Epithelial cell of esophagus (primary cell): ENCODE measurements at regions not wholly inside any gene's neighbourhood (a gene's known extent, or its start where the extent isn't known, plus 50 kb on each side); places are given as distances from the start of the nearest gene placed in this dataset.
A peak's percentile ranks its signal among the peaks of the same experiment; 100 is the strongest.

Source experiments
- DNase-seq: peaks from one replicate; pipeline ENCODE4 v3.0.0; 2010; ENCODE audit warnings: low read depth
- H3K4me3 ChIP-seq: 2 replicates; pipeline ENCODE4 v1.5.1; 2011; ENCODE audit warnings: mild to moderate bottlenecking, low read length, control low read depth
- TF ChIP-seq, protein P1 (sequence below): IDR thresholded peaks from 2 replicates; pipeline ENCODE4 v1.5.1; 2011; ENCODE audit warnings: low read depth, mild to moderate bottlenecking, low read length, control low read depth, inconsistent platforms; ENCODE audit not compliant: insufficient read depth; ENCODE audit errors: missing control alignments

DNA sequence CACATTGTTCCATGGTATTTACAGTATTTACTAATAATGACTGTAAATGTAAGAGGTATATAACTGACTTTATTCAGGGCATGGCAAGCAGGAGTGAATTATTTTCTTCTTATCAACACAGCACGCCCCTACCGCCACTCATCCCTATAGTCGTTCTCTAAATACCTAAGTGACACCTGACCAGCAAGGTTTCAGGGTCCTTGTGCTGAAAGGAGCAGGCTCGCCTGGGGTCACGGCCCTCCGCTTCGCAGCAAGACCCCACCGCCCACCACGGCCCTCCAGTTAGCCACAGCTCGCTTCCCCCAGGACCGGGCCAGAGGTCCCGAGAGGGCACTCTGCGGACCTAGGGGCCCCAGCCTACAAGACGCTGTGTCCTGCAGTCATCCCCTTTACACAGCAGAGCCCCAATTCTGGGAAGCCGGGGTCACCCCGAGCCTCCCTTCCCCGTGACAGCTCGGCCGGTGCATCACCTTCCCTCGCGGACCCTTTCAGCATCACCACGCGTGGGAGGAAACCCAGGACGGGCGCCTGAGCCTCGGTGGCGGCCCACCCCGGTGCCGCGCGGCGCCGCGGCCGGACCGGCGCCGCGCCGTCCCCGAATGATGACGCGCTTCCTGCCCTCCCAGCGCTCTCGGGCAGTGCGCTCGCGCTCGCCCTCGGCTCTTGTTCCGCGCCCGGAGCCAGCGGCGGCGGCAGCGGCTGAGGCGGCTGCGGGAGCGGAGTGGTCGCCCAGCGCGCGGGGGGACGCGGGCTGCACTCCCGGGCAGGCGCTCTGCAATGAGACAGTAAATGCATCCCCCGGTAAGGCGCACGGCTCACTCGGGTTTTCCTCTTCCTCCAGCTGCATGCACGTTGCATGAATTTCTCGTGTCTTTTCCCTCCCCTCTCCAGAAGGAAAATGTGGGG is 225.1 kb upstream of the C2CD4B start, which contains the start of gene TLN2:
TLN2 (plus strand) TSS at position 666 of the 906 bp plus-strand sequence.
- peak; percentile 81 for DNase-seq
- H3K4me3 ChIP-seq, result peak within 1 kb of the TSS; percentile 90
- TF ChIP-seq, protein P1, sequence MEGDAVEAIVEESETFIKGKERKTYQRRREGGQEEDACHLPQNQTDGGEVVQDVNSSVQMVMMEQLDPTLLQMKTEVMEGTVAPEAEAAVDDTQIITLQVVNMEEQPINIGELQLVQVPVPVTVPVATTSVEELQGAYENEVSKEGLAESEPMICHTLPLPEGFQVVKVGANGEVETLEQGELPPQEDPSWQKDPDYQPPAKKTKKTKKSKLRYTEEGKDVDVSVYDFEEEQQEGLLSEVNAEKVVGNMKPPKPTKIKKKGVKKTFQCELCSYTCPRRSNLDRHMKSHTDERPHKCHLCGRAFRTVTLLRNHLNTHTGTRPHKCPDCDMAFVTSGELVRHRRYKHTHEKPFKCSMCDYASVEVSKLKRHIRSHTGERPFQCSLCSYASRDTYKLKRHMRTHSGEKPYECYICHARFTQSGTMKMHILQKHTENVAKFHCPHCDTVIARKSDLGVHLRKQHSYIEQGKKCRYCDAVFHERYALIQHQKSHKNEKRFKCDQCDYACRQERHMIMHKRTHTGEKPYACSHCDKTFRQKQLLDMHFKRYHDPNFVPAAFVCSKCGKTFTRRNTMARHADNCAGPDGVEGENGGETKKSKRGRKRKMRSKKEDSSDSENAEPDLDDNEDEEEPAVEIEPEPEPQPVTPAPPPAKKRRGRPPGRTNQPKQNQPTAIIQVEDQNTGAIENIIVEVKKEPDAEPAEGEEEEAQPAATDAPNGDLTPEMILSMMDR, result no peak

DNA sequence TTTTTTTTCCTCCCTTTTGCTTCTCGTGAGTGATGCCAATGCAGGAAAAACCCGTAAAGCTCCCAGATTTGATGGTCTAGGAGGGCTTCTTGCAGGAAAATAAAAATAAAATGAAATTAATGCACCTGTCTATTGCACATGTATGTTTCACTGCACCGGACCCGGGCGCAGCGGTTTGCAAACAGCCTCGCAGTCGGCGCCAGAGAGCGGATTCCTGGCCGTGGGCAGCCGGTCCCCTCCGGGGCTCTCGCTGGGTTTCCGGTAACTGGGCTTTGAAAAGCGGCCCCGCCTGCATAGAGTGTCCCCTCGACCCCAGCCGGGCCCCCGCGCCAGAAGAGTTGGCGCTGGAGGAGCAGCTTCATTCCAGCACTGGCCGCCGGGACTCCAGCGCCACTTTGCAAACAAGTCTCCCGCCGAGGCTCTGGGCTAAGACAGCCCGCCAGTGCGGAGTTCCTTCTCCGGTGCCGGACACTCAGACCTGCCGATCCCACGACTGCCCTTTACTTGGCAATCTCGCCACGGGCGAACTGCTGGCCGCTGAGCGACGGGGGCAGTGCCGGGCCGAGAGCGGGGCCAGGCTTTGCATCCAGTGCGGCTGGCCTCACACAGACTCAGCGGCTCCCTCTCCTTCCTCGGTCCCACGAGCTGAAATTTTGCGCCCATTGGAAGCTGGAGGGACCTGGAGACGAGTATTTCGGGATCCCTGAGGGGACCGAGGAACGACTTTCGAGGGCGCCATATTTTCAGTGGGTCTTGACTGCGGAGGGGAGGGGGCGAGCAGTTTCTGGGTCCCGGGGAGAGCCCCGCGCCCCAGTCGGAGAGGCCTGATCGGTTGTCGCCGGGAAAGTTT is 225.9 kb upstream of the C2CD4B start:
- DNase-seq, result peak; percentile 50
- TF ChIP-seq, protein P1, result no peak

DNA sequence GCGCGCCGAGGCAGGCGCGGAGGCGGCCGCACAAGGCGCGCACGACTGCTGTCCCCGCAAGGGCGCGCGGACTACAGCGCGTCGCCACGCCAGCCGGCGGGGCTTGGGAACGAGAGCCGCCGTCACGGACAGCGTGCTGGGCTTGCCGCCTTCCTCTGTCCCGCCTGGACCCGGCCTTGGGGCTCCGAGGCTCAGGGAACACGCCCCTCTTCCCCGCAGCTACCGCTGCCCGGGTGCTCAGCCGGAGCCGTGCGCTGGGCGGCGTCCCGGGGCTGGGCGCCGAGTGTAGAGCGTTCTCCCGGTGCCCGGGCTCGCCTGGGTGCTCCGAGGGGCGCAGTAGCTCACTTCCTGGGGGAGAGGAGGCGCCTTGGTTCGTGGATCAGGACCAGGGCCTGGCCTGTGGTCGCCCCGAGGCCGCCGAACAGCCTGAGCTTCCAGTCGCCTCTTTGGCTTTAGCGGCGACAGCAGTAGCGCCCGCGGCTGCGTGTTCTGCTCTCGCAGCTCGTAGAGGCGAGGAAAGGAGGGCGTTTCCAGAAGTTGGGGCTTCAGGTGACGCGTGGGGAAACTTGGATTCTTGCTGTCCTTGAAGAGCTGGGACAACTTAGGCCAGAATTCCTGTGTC is 226.7 kb upstream of the C2CD4B start:
- TF ChIP-seq, protein P1, result no peak
- DNase-seq, result peak; percentile 56

More for the DNA sequence above, 225.9 kb upstream of the C2CD4B start:
- peak overlapping the region; percentile 62 for H3K4me3 ChIP-seq

DNA sequence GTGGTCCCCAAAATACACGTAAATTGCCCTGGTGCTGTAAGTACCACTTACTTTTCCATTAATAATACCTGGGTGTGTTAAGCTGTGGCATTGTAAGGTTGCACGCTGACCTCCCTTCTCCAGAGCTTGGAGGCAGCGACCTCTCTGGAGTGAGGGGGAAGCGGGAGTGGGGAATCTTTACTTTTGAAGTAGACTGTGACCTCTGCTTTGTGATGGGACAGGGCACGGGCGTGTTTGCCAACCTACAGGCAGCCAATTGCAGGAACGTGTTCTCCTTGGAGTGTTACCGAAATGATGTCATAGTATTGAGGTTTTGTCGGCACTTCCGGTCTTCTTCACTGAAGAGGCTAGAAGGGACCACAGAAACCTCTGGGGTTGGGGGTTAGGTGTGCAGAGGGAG is 227.3 kb upstream of the C2CD4B start:
- TF ChIP-seq, protein P1, result no peak
- peak overlapping the region; percentile 62 for H3K4me3 ChIP-seq
- no peak for DNase-seq

More for the DNA sequence above, 226.7 kb upstream of the C2CD4B start:
- peak overlapping the region; percentile 62 for H3K4me3 ChIP-seq

DNA sequence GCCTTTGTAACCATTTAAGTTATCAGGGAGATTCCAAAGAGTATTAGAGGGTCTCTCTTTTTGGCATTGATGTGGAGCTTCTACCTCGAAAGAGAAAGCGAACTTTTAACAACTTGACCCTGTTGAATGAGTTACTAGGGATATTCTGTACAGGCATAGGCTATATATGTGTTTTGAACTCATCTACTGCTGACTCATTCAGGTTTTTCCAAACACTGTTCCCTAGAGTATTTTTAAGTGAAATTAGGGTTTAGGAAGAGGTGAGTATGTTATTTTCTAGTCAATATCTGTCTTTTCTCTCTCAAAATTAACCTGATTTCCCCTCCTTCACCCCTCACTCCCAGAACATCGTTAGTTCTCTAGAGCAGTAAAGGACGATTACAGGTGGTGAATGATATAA is 228.1 kb upstream of the C2CD4B start:
- TF ChIP-seq, protein P1, result no peak
- no peak overlapping the region for H3K4me3 ChIP-seq
- DNase-seq, result no peak

DNA sequence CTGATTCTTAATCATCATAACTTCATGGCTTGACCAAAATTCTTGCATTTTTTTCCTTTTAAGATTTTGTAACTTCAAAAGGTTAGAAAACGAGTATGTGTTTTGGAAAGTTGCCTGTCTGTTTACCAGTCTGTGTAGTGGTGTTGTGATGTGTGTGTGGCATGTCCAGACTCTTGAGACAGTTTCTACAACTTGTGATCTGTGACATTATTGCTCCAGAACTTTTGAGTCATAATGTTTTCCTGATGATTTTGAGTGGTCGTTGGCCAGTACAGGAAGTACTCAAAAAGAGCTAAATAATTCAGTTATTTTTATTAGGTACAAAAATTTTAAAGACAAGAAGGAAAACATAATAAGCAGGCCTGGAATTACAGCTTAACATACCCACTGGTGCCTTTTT is 229.0 kb upstream of the C2CD4B start:
- no peak for DNase-seq
- no peak overlapping the region for H3K4me3 ChIP-seq
- TF ChIP-seq, protein P1, result no peak
